Bone marrow (tissue), 2 donors: ENCODE measurements at regions not wholly inside any gene's neighbourhood (a gene's known extent, or its start where the extent isn't known, plus 50 kb on each side); places are given as distances from the start of the nearest gene placed in this dataset.

Experiments
- DNase-seq, 2 donors: peaks; one replicate each; lab custom pipeline; 2025; lab: John Stamatoyannopoulos, UW

GRCh38 chr12:102596031-102596430 is 115.7 kb upstream of the IGF1 start:
- DNase-seq = no peak

- no peak for DNase-seq
Measured at GRCh38 chr12:102595315-102595714, 115.0 kb upstream of the IGF1 start.

- DNase-seq = no peak
Measured at GRCh38 chr12:102593134-102593533, 112.8 kb upstream of the IGF1 start.

GRCh38 chr12:102592134-102592533 is 111.8 kb upstream of the IGF1 start:
- DNase-seq = no peak

GRCh38 chr12:102573237-102573636 is 92.9 kb upstream of the IGF1 start:
- no peak for DNase-seq

GRCh38 chr12:102571889-102572288 is 91.5 kb upstream of the IGF1 start:
- no peak for DNase-seq

- no peak for DNase-seq
Measured at GRCh38 chr12:102570256-102570655, 89.9 kb upstream of the IGF1 start.

GRCh38 chr12:102569803-102570202 is 89.4 kb upstream of the IGF1 start:
- no peak for DNase-seq

- DNase-seq = no peak
Measured at GRCh38 chr12:102568276-102568675, 87.9 kb upstream of the IGF1 start.

GRCh38 chr12:102567031-102567985 is 86.9 kb upstream of the IGF1 start:
- no peak for DNase-seq

- DNase-seq = no peak
Measured at GRCh38 chr12:102565555-102565954, 85.2 kb upstream of the IGF1 start.

- no peak for DNase-seq
Measured at GRCh38 chr12:102564026-102564425, 83.7 kb upstream of the IGF1 start.

- no peak for DNase-seq
Measured at GRCh38 chr12:102562836-102563425, 82.6 kb upstream of the IGF1 start.

GRCh38 chr12:102551186-102551585 is 70.8 kb upstream of the IGF1 start:
- no peak for DNase-seq

GRCh38 chr12:102549691-102550090 is 69.3 kb upstream of the IGF1 start:
- DNase-seq = no peak

GRCh38 chr12:102548543-102548942 is 68.2 kb upstream of the IGF1 start:
- no peak for DNase-seq

GRCh38 chr12:102543494-102544485 is 63.4 kb upstream of the IGF1 start:
- no peak for DNase-seq

- DNase-seq = no peak
Measured at GRCh38 chr12:102542816-102543440, 62.6 kb upstream of the IGF1 start.

- DNase-seq = no peak
Measured at GRCh38 chr12:102540815-102541385, 60.5 kb upstream of the IGF1 start.

GRCh38 chr12:102539651-102540553 is 59.5 kb upstream of the IGF1 start:
- DNase-seq = no peak
